T-helper 1 cell treated with Interleukin-12 subunit alpha and Interleukin-12 subunit beta and Interleukin-4 antibody, amounts not matched to agents 30 ng/mL and 1 ng/mL, for 36 hours (primary cell): ENCODE measurements at regions not wholly inside any gene's neighbourhood (a gene's known extent, or its start where the extent isn't known, plus 50 kb on each side); places are given as distances from the start of the nearest gene placed in this dataset.
"Not testable (repeated sequence)": the region's sequence is repeated elsewhere in the genome, so short reads cannot be mapped to it uniquely, and the experiment has no call there.

ENCODE experiments used
- intact Hi-C: fragments of 100-400 bp; cut with micrococcal nuclease; formaldehyde crosslinking; loops from one replicate; pipeline ENCODE4 v1.15.1; 2024

DNA sequence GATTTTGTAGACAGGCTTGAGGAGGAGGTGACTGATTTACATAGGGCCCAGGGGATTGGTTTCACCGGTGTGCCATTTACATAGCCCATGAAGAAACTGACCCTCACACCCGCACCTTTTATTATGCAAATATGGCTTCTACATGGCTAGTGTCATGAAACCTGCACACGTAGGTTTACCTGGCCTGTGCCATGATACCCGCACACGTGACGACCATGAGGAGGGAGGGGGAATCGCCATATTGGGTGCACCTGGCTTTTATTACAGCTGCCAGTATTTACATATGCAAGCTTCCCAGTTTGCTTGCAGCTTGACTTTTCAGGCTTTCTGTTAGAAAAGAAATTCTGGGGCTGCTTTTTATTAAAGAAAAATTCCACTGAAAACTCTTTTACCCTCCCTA is 359.7 kb downstream of the ADAM29 start:
- intact Hi-C loops = no loop called here

DNA sequence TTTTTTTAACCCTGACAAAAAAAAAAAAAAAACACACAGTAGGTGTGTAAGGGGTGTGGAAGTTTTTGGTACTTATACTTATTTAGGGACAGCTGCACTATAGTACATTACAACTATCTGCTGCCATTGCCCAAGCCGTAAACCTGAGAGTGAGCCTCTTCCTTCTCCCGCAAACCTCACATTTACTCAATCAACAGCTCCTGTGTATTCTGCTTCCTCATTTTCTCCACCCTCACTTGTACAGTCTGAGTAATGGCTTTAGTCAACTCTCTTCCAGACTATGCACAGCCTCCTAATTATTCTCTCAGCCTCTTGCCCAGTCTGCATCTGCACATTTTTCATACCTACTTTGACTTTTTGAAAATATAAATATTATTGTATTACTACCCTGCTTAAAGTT is 362.0 kb downstream of the ADAM29 start:
- intact Hi-C loops = no loop called here

DNA sequence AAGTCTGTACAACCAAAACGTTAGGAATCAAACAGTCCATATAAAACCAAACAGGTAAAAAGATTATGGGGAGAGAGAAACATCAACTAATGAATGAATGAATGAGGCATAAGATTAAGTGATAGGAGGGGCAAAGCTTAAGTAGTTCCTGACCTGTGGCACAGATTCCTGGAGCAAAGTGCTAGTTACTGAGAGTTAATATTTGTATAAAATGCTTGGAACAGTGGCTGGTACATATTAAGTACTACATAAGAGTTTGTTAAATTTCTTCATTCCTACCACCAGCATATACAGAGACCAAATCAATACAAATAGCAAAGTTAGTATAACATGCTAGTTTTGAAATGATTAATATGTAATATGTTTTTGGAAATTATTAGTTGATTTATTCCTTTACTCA is 363.7 kb downstream of the ADAM29 start:
- intact Hi-C loops = no loop called here

GRCh38 chr4:175282407-175282806 is 364.2 kb downstream of the ADAM29 start:
- intact Hi-C loops = no loop called here

- intact Hi-C loops = no loop called here
Observed at GRCh38 chr4:175290401-175290800, 372.2 kb downstream of the ADAM29 start.

DNA sequence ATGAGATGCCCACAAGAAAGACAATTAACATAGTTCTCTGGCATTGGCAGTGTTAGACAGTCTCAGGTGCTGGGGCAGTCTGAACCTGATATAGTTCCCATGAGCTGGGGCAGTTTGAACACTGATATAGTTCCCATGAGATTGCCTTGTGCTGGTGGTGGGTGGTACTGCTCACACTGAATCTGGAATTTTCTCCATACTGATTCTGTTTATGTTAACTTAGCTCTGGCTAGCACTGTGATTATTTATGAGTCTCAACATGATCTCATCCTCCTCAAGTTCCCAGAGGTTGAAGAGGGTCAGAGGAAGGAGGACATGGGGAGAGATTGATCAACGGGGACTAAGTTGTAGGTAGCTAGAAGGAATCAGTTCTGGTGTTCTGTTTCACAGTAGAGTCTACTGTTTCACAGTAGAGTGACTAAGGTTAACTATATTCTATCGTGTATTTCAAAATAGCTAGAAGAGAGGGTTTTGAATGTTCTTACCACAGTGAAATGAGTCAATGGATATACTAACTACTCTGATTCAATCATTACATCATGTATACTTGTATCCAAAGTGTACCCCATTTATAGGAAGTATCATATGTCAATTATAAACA is 379.9 kb downstream of the ADAM29 start:
- intact Hi-C loops = no loop called here

DNA sequence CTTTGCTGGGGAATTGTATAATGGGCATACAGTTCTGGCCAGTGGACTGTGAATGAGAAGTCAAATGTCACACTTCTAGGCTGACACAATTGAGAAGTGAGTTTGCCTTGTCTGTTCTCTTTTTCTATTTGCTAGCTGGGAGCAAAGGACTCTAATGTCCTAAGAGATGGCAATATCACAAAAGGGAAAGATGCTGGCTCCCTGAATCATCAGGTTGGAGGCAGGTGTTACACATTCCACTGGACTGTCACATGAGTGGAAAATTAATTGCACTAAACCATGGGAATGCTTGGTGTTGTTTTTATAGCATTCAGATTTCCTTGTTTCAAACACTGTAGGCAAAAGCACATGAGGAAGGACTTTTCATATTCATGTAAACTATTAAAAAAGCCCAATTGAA is 388.3 kb downstream of the ADAM29 start:
- intact Hi-C loops = no loop called here

DNA sequence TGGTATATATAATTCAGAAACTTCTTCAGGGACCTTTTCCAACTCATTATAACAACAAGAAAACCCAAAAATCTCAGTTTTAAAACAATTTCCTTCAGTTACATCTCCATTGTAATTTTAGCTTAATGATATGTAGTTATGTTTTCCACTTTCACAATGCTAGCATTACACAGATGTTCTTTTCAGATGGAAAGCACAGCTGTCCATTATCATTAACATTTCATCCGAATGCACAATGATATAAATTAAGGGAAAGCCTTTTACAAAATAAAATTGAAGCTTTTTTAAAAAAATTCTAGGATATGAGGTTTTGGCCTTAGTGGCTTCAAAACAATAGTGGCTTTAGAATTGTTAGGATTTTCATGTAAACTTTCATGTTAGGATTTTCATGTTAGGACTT is 389.2 kb downstream of the ADAM29 start:
- intact Hi-C loops = no loop called here

DNA sequence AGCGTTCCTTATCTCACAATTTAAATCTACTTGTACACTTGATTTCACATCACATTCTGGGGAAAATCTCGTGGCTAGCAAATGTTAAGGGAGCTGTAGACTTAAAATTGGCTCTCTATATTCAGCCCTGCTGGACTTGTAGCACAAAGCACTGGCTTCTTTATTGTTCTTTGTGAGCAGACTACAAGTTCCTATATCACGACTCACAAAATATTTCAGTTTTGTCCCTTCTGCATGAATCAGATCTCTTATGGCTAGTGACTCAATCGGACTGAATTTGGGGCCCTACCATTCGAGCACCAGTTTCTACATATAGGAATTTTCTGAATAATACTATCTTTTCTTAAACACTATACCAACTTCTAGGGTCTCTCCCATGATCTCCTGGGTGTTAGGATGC is 390.1 kb downstream of the ADAM29 start:
- intact Hi-C loops = no loop called here

GRCh38 chr4:175309041-175309440 is 390.9 kb downstream of the ADAM29 start:
- intact Hi-C loops = no loop called here

DNA sequence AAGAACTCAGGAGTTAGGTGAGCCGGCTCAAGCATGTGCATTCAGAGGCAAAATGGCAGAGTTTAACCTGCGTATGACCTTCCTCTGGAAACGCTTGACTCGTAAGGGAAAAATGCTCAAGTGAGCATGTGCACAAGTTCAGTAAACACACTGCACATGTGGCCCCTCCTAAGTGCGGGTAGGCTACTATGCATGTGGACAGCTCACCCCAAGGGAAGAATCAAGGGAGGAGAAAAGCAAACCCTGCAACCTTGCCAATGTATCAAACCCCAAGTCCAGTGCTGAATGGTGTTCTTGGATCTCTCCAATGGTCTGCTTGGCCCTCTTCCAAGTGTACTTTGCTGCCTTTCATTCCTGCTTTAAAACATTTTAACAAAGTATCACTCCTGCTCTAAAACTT is 407.1 kb downstream of the ADAM29 start:
- intact Hi-C loops = no loop called here

- intact Hi-C loops = no loop called here
Observed at GRCh38 chr4:175326796-175327195, 408.6 kb downstream of the ADAM29 start.

- intact Hi-C loops = no loop called here
Observed at GRCh38 chr4:175330236-175330635, 412.1 kb downstream of the ADAM29 start.

DNA sequence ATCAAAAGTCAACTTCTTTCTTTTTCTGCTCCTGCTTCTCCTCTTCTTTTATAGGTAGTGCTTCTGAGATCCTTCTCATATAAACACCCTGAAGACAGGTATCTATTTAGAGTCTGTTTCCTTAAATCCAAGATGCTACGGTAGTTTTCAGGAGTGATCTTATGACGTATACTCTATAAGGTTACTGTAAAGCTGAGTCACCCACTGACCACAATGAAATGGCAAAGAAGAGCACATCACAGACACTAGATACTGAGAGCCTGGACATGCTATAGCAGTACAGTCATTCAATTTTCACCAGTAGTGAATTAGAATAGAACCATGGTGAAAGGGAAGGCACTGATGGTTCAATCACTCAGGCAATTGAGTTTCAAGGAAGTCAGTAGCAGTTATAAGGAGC is 412.5 kb downstream of the ADAM29 start:
- intact Hi-C loops = no loop called here

DNA sequence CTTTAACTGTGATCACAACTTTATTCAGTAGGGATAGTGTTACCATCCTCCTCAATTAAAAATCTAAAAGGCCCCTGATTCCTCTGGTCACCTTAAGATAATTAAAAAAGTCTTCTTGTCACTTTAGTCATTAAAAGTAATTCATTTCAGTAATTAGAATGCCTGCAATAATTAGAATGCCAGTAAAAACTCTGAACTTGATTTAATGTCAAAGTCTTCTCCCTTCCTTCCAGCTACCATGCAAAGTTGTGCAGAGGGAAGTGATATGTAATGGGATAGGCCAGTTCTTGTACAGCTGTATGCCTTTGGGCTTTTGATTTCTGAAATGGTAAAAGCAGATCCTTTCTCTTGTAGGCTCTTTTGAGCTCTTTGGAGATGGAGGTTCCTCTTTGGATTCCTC is 417.2 kb downstream of the ADAM29 start:
- intact Hi-C loops = no loop called here

DNA sequence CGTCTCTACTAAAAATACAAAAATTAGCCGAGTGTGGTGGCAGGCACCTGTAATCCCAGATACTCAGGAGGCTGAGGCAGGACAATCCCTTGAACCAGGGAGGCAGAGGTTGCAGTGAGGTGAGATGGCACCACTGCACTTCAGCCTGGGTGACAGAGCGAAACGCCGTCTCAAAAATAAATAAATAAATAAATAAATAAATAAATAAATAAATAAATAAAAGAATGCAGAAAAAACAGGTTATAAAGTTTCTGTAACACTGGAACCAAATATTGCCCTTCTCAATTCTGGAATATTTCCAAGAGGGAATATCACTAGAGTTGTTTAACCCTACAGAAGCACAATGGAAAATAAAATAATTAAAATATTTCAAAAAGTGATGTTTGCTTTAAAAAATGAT is 418.4 kb downstream of the ADAM29 start:
- intact Hi-C loops = not testable (repeated sequence)

DNA sequence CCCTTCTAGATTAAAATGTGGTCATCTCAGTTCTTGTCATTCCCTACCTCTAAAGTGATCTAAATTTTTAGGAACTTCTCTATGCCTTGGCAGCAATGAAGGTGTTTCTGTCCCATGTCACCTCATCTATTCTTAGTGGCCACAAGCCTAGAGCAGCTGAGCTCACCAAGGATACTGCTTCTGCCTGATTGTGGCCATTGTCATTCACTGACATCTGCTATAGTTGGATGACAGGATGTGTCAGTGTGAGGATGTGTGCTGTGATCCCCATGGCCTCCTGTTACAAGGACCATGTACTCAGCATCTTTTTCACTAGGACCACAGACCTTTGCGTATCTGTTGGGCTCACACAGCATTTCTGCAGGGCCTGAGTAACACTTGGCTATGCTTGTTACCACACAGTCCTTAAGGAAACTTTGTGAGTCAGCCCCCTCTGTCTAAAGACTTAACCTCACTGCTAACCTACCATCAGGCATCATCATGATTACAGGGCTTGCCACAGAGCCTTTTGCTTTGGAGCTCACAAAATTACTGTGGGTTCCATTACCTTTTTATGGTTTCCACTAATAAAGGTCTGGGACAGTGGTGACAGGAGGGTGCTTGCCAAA is 421.0 kb downstream of the ADAM29 start:
- intact Hi-C loops = no loop called here

GRCh38 chr4:175341203-175341755 is 423.1 kb downstream of the ADAM29 start:
- intact Hi-C loops = no loop called here

DNA sequence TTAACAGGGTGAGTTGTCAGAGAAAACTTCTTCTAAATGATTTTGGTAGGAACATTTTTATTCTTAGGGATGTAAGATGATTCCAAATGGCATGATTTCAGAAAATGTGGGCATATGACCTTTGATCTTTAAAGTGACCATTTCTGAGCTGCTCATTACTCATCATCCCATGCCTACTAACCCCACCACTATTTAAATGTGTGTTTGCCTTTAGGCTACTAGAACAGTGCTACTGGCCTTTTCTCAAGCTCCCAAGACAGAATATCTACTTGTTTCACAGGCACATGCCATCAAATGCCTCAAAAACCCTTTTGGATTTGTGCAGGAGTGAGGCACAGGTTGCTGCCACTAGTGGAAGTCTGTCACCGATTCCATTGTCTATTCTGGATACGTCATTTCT is 428.2 kb downstream of the ADAM29 start:
- intact Hi-C loops = no loop called here

DNA sequence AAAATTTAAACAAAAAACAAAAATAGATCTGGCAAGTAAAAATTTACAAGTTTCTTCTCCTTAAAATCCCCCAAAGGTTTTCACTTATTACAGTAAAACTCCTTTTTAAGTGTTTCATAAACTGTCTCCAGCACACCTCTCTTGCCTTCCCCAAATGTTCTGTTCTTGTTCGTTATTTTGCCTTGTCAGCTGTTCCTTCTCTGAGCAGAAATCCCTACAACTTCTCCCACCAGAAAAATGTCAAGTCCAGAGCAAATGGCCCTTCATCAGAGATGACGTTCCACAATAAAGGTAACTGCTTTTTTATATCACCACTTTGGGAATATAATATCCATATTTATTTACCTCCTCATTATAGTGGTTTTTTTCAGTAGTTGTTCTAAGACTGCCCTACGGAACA is 432.1 kb downstream of the ADAM29 start:
- intact Hi-C loops = no loop called here

DNA sequence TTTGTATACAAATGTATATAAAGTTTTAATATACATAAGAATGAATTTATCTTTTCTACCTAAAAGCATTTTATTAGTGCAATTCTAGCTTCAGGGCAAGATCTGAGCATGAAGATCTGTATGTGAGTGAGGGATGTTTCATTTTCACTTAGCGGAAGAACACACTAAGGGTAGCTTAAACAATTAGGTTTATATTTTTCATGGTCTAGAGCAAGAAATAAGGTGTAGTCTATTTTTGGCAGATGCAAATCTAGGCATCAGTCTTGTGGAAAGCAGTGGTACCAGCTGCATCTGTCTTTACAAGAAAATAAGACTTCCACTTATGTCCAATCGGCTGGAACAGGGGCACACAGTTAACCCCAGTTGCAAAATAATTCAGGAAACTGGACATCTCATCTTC is 433.3 kb downstream of the ADAM29 start:
- intact Hi-C loops = no loop called here

DNA sequence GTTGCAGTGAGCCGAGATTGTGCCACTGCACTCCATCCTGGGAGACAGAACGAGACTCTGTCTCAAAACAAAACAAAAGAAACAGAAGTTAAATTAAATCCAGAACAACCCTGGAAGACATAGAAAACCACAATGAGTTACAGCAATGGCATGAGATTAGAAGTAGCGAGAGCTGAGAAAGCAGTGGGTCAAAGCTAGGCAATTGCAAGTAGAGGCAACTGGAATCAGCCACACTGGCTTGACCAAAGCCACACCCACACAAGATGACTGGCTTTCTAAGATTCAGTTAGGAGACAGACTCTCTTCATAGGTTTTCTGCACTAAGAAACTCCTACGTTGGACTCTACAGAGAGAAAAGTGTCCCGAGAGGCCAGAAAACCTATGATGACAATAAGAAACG is 443.0 kb downstream of the GPM6A start:
- intact Hi-C loops = no loop called here

- intact Hi-C loops = no loop called here
Observed at GRCh38 chr4:175371091-175371490, 441.0 kb downstream of the GPM6A start.
